H54 (cell line): ENCODE measurements at regions not wholly inside any gene's neighbourhood (a gene's known extent, or its start where the extent isn't known, plus 50 kb on each side); places are given as distances from the start of the nearest gene placed in this dataset.

Source experiments
- DNase-seq: peaks from one replicate; pipeline ENCODE4 v3.0.0; 2011; ENCODE audit warnings: low spot score, mixed read lengths; ENCODE audit not compliant: insufficient read length
- FAIRE-seq: peaks from 3 replicates; lab custom pipeline; 2011; peaks lifted over from hg19 to GRCh38; lab: Jason Lieb, UNC
- POLR2A ChIP-seq: IDR thresholded peaks from 2 replicates; pipeline ENCODE4 v1.6.1; 2011; ENCODE audit warnings: low read depth, mild to moderate bottlenecking, low read length

- no peak for TF ChIP-seq POLR2A
- no peak for DNase-seq
- no peak for FAIRE-seq
Measured at GRCh38 chr18:27415495-27415894, 230.4 kb upstream of the CHST9 start.

DNA sequence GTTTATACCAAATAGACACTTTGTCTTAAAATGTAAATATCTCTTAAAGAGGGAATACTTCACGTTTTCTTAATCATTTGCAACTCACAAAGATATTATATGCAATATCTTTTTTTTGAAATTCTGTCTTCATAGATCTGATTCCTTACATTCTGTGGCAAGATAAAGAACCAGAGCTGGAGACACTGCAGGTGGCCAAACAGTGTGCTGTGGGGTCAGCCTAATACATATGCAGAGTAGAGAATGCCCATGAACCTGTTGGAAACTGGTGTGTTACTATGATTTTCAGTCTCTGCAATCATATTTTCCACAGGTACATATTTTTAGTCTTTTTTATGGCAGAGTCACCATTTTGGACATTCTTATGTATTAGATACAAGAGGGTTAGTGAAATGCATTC, 229.6 kb upstream of the CHST9 start:
- no peak for TF ChIP-seq POLR2A
- DNase-seq (no peak), FAIRE-seq (no peak)

DNA sequence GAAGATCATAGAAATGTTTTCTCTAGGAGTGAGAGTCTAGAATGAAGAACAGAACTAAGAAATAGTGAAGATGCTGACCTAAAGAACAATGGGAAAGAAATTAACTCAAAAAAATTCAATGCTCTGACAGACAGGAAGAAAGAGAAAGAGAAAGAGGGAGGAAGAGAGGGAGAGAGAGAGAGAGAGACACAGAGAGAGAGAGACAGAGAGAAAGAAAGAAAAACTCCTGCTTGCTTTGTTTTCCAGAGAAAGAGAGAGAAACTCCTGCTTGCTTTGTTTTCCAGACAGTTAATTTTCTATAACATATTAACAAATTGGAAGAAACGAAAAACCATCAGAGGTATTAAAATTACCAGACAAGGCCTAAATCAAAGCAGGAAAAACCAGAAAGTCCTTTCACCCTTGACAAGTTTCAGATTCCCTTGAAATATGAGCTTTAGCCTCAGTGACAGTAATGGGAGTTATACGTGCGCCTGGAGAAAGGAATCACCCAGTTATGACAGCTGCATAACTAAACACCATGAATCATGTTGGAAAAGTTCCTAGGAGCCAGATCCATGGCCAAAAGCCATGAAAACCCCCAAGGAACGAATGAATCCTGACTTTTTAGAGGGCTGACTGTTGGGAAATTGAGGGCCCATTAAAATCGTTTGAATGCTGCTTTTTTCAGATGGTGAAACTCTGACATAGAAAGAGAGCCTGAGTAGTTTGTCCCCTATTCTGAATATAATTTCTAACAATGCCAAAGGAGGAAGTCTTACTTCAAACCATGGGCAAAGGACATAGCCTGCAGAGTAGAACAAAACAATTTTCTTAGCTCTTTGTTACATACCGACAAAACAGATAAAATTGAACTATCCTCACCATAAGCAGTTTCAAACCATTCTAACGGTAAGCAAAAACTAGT, 228.6 kb upstream of the CHST9 start:
- FAIRE-seq (no peak), DNase-seq (no peak)
- TF ChIP-seq POLR2A, result no peak

- no peak for TF ChIP-seq POLR2A
- DNase-seq (no peak), FAIRE-seq (no peak)
Measured at GRCh38 chr18:27412556-27412955, 227.4 kb upstream of the CHST9 start.

- DNase-seq (no peak), FAIRE-seq (no peak)
- no peak for TF ChIP-seq POLR2A
Measured at GRCh38 chr18:27411911-27412310, 226.8 kb upstream of the CHST9 start.

GRCh38 chr18:27411013-27411412, 225.9 kb upstream of the CHST9 start:
- DNase-seq, result no peak

DNA sequence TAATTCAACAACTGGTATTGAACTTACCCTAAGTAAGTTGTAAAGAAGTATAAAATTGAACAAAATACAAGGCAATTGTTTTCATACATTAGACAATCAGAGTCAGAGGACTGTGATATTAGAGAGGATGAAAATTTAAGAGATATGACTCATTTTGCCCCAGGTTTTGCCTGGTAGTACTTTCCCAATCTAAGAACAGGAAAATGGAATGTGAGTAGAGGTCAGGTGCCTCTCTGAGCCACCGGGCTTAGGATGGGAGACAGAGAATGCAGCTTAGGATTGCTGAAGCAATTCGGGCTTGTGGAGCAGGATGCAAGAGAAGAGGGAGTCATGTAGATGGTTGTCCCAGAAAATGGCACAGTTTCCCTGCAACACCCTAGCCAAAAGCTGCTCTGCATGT, 219.7 kb upstream of the CHST9 start:
- no peak for FAIRE-seq
- no peak for DNase-seq
- TF ChIP-seq POLR2A, result no peak

More at GRCh38 chr18:27411013-27411412, 225.9 kb upstream of the CHST9 start:
- no peak for FAIRE-seq
- TF ChIP-seq POLR2A, result no peak

GRCh38 chr18:27400001-27400400, 214.9 kb upstream of the CHST9 start:
- DNase-seq (no peak), FAIRE-seq (no peak)
- no peak for TF ChIP-seq POLR2A

DNA sequence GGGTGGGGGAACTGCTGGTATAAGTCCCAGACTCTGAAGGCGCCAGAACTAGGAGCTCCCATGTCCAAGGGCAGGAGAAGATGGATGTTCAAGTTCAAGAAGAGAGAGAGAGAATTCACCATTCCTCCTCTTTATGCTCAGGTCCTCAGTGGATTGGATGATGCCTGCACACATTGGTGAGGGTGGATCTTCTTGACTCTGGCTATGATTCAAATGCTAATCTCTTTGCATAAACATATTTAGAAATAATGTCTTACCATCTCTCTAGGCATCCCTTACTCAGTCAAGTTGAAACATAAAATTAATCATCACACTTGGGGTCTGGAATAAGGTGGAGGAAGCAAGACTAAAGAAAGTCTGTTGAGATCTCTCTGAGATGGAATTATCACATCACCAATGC, 210.6 kb upstream of the CHST9 start:
- DNase-seq (no peak), FAIRE-seq (no peak)
- TF ChIP-seq POLR2A, result no peak

GRCh38 chr18:27394687-27395086, 209.6 kb upstream of the CHST9 start:
- FAIRE-seq, result no peak
- no peak for TF ChIP-seq POLR2A
- no peak for DNase-seq

DNA sequence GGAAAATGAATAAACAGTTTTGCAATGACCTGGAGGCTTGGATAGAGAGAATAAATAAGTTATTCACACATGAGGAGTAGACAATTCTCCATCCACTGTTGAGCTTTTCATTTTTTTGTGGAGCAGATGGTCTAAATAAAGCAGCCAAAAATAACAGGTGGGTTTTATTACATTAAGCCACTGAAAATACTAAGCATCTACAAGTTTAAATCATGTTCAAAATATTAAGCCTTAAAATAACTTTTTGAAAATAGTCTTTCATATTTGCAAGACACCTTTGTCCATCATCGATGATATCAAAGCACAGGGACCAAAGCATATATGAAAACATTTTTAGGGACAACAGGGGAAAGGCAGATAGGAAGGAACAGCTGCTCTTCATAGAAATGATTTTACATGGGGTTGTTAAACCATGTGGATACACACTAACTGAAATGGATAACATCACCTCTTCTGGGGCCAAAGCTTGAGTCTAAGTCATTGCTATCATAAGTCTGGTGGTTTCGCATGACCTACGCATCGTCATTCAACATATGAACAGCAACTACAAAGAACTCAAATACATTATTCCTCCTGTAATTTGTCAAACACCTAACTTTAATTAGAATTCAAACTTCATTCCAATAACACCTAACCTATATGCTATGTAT, 197.6 kb upstream of the CHST9 start:
- FAIRE-seq (no peak), DNase-seq (no peak)
- no peak for TF ChIP-seq POLR2A

DNA sequence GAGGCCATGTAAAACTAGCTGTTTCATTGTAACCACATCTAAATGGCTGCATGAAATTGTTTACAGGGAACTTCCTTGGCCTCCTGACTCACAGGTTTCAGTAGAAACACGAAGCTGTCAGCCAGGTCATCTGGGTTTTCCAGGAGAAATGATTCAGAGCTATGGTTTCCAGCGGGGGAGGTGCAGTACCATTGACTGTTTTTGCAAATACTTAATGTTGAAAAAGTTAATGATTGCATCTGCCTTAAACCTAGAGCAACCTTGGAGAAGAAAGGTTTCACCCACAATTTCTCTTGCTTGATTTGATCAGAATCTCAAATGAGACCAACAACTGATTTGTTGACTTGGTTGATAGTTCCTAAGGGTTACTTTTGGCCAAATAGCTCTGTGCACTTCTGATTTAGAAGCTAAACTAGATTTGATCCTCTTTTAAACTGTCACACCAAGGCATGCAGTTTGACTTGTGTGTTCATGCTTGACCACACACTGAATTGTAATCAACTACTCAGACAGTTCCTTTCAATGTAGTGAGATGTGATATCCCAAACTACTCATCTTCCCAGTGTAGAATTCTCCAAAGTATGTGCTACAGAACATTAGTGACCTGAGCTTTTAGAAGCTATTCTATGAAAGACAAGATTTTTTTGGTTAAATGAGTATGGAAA, 193.5 kb upstream of the CHST9 start:
- peak; percentile 58 for FAIRE-seq

DNA sequence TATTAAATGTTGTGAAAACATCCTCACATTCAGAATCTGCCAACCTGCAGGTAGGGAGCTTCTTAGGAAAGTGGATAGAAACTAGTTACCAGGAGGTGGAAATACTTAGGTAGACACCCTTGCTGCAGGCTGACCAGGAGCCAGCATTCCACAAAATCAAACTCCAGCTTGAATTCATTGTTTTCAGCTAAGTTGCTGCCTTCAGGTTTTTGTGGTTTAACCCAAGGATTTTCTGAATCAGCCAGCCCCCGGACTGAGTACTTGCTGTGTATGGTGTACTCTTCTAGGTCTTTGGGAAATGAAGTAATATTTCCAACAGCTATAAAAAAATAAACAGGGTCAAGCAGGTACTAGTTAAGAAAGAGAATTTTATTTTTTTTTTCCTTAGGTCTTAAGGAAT, 192.1 kb upstream of the CHST9 start:
- no peak for TF ChIP-seq POLR2A
- FAIRE-seq, result no peak
- DNase-seq, result no peak

More for the DNA sequence above, 193.5 kb upstream of the CHST9 start:
- no peak for TF ChIP-seq POLR2A
- DNase-seq, result no peak

GRCh38 chr18:27372386-27372785, 187.3 kb upstream of the CHST9 start:
- TF ChIP-seq POLR2A, result no peak
- no peak for DNase-seq
- no peak for FAIRE-seq

GRCh38 chr18:27366665-27367064, 181.6 kb upstream of the CHST9 start:
- TF ChIP-seq POLR2A, result no peak
- DNase-seq, result no peak
- no peak for FAIRE-seq
